ENCODE measurements at regions not wholly inside any gene's neighbourhood (a gene's known extent, or its start where the extent isn't known, plus 50 kb on each side); places are given as distances from the start of the nearest gene placed in this dataset.

GRCh38 chr20:39105551-39105950 is 143.4 kb downstream of the DHX35 start:
- Histone ChIP-seq H3K27ac (no peak overlapping the region), H3K4me3 (no peak overlapping the region)
- DNase-seq (ENCODE audit: low spot score), result no peak
- TF ChIP-seq CTCF (IDR thresholded peaks at IDR 0.05), result no peak

GRCh38 chr20:39103732-39104131 is 141.6 kb downstream of the DHX35 start:
- no peak overlapping the region for H3K27ac ChIP-seq
- H3K4me3 ChIP-seq, result no peak overlapping the region
- DNase-seq (ENCODE audit: low spot score), result no peak
- no peak for TF ChIP-seq CTCF (IDR thresholded peaks at IDR 0.05)

DNA sequence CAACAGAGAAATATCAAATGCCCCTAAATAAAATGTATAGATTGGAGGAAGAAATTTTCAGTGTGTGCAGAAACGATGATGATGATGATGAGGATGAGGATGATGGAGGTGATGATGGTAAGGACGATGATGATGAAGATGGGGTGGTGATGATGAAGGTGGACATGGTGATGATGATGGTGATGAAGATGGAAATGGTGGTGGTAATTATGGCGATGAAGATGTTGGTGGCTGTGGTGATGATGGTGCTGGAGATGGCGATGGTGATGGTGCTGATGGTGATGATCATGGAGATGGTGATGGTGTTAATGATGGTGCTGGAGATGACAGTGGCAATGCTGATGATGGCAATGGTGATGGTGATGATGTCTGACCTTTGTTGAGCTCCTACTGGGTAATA is 141.2 kb downstream of the DHX35 start:
- no peak for TF ChIP-seq CTCF (IDR thresholded peaks at IDR 0.05)
- Histone ChIP-seq H3K27ac (no peak overlapping the region), H3K4me3 (no peak overlapping the region)
- DNase-seq (ENCODE audit: low spot score), result no peak

GRCh38 chr20:39101895-39102294 is 139.8 kb downstream of the DHX35 start:
- Histone ChIP-seq H3K4me3 (no peak overlapping the region), H3K27ac (no peak overlapping the region)
- TF ChIP-seq CTCF (IDR thresholded peaks at IDR 0.05), result no peak
- DNase-seq (ENCODE audit: low spot score), result no peak

DNA sequence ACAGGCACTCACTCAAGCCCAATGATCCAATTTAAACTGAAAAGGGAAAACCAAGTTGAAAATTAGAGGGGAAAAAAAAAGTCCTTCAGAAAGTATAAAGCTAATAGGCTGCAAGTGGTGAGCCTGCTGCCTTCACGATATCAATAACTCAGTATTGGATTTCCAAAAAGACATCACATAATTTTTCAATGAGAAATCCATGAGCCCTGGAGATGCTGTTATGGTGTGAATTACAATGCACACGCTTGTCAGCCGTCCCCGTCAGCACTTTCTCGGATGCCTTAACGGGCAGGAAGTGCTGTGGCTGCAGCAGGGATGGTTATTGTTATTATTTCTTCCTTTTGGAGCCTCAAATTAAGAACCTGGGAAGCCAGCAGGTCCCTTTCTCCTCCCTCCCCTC is 138.5 kb downstream of the DHX35 start:
- no peak for DNase-seq (ENCODE audit: low spot score)
- H3K4me3 ChIP-seq, result no peak overlapping the region
- no peak for TF ChIP-seq CTCF (IDR thresholded peaks at IDR 0.05)
- H3K27ac ChIP-seq, result no peak overlapping the region

DNA sequence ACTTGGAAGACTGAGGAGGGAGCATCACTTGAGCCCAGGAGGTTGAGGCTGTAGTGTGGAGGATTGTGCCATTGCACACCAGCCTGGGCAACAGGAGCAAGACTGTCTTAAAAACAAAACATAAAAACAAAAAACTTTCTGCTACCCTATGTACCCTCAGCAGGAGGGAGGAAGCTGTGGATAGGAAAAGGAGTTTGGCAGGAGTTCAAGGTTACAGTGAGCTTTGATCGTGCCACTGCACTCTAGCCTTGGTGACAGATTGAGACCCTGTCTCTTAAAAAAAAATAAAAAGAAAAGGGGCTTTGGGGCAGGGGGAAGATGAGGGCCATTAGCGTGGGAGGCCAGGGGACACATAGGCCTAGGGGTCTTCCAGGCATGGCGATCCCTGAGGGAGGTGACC is 135.7 kb downstream of the DHX35 start:
- Histone ChIP-seq H3K27ac (no peak overlapping the region), H3K4me3 (no peak overlapping the region)
- DNase-seq (ENCODE audit: low spot score), result no peak
- no peak for TF ChIP-seq CTCF (IDR thresholded peaks at IDR 0.05)

GRCh38 chr20:39095870-39096269 is 133.7 kb downstream of the DHX35 start:
- H3K4me3 ChIP-seq, result no peak overlapping the region
- no peak for TF ChIP-seq CTCF (IDR thresholded peaks at IDR 0.05)
- no peak overlapping the region for H3K27ac ChIP-seq
- DNase-seq (ENCODE audit: low spot score), result no peak

Measured in coronary artery (tissue), 2 donors.